Retinal pigment epithelial cell (primary cell): ENCODE measurements at regions not wholly inside any gene's neighbourhood (a gene's known extent, or its start where the extent isn't known, plus 50 kb on each side); places are given as distances from the start of the nearest gene placed in this dataset.

Source experiments
- DNase-seq: peaks from one replicate; pipeline ENCODE4 v3.0.0-alpha.2; 2010; ENCODE audit warnings: low read depth
- H3K4me3 ChIP-seq: 2 replicates; pipeline ENCODE4 v1.5.1; 2011; ENCODE audit warnings: mild to moderate bottlenecking, low read length, control low read depth, moderate library complexity
- TF ChIP-seq, protein P1 (sequence below): conservative IDR thresholded peaks from 2 replicates; pipeline ENCODE4 v1.5.1; 2011; ENCODE audit warnings: low read depth, low read length, control low read depth, inconsistent platforms

DNA sequence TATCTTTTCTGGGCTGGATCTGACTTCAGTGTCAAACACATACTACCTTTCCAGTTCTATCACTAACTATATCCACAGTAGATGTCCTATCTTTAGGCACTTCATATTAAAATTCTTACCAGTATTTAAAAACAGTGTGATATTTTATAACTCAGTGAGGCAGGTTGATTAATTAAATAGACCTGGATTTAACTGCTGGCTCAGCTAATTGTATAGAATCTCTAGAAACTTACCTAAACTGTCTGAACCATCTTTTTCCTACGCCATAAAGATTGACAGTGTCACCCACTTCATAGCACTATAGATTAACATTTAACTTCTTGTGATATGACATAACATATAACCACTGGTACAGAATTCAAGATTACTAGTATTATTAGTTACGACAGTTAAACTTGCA, 935.3 kb downstream of the FAT4 start:
- TF ChIP-seq, protein P1, sequence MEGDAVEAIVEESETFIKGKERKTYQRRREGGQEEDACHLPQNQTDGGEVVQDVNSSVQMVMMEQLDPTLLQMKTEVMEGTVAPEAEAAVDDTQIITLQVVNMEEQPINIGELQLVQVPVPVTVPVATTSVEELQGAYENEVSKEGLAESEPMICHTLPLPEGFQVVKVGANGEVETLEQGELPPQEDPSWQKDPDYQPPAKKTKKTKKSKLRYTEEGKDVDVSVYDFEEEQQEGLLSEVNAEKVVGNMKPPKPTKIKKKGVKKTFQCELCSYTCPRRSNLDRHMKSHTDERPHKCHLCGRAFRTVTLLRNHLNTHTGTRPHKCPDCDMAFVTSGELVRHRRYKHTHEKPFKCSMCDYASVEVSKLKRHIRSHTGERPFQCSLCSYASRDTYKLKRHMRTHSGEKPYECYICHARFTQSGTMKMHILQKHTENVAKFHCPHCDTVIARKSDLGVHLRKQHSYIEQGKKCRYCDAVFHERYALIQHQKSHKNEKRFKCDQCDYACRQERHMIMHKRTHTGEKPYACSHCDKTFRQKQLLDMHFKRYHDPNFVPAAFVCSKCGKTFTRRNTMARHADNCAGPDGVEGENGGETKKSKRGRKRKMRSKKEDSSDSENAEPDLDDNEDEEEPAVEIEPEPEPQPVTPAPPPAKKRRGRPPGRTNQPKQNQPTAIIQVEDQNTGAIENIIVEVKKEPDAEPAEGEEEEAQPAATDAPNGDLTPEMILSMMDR: no peak
- no peak overlapping the region for H3K4me3 ChIP-seq
- no peak for DNase-seq

DNA sequence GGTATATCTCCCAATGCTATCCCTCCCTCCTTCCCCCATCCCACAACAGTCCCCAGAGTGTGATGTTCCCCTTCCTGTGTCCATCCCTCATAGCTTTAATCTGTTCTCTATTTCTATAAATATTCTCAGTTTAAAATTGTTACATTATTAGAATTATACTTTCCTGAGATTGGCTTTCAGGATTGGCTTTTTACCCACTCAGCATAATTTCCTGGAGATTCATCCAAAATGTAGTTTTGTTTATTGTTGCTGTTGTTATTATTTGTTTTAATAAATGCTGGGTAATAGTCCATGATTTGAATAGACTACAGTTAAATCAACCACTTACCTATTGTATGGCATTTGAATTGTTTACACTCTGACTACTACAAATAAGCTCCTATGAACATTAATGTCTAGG, 936.4 kb downstream of the FAT4 start:
- no peak overlapping the region for H3K4me3 ChIP-seq
- no peak for DNase-seq
- TF ChIP-seq, protein P1: no peak

DNA sequence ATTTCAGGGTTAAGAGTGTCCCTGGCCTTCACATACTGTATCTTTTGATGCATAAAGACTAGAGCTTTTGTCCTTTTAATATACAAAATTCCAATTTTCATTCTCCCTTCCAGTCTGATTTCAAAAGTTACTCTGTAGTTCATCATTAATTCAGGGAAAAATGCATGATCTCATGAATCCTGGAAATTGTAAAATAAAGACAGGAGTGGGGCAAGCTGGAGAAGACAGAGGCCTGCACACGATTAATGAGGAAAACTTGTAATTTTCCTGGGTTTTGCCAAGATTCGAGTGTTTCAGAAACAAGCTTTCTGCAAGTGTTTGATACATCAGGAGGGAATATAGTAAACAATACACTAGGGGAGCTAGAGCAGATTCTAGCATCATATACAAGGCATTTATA, 947.9 kb downstream of the FAT4 start:
- TF ChIP-seq, protein P1: no peak
- DNase-seq: no peak
- no peak overlapping the region for H3K4me3 ChIP-seq

DNA sequence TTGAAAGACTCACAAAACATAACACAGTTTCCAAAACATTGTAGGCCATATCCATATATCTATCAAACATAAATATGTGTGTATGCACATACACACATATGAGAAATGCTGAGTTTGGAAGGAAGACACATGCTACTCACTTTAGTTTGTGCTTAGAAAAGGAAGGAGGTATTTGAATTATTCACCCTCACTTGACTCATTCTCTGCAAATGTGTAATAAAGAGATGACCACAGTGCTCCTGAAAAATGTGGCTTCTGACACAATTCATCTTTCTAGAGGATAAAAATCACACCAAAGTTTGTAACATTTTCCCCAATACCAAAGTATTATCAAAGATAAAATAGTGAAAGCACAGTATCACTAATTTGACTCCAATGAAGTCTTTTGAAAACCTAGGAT, 950.1 kb downstream of the FAT4 start:
- no peak overlapping the region for H3K4me3 ChIP-seq
- TF ChIP-seq, protein P1: no peak
- no peak for DNase-seq

DNA sequence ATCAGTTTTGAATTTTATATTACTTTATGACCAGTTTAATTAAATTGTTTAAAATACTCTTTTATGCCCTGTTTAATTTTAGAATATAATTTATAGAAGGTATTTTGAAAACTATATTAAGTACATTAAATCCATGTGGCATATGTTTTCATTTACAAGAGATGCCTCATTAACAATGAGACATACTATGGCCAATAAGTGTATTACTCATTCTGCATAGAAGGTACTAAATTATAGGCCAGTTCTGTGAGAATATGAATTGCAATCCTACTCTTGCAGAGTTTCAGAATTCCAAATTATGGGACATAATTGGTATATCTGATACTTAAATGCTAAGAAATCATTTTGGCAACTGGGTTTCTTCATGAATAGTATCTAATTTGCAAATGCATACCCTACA, 951.1 kb downstream of the FAT4 start:
- no peak for DNase-seq
- H3K4me3 ChIP-seq: no peak overlapping the region
- TF ChIP-seq, protein P1: no peak

DNA sequence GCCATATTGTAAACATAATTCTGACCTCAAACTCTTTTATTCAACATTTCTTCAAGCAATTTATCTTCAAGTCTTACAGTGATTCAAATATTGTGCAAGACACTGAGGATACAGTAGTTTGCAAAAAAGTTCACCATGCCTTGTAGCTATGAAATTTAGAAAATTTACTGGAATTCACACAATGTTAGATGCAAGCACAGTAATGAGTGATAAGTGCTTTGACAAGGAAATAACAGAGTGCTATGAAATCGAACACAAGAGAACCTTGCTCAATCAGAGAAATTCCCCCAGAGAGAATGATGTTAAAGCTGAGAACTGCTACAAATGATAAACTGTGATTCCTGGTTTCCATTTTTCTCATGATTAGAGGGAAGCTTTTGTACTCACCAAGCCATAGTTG, 952.9 kb downstream of the FAT4 start:
- DNase-seq: no peak
- TF ChIP-seq, protein P1: no peak
- no peak overlapping the region for H3K4me3 ChIP-seq

DNA sequence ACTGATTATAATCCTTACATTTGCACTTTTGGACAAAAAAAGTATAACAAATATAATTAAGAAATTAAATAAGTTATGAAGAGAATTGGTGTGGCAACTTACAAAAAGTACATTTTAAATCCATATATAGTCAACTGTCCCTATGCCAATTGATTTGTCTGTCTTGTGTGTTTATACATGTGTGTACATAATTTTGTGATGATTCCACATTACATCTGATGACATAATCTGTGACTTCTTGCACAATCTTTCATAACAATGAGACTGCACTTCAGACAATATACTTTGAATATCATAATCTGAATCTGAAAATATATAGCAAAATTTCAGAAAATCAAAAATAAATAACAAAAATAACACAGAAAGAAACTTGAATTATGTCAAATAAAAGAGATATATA, 953.4 kb downstream of the FAT4 start:
- DNase-seq: no peak
- no peak overlapping the region for H3K4me3 ChIP-seq
- TF ChIP-seq, protein P1: no peak
